ENCODE measurements at regions not wholly inside any gene's neighbourhood (a gene's known extent, or its start where the extent isn't known, plus 50 kb on each side); places are given as distances from the start of the nearest gene placed in this dataset.
"Not testable (repeated sequence)": the region's sequence is repeated elsewhere in the genome, so short reads cannot be mapped to it uniquely, and the experiment has no call there.

- not testable (repeated sequence) for TF ChIP-seq CTCF, POLR2A (IDR thresholded peaks at IDR 0.05)
These were observed 1351.3 kb upstream of the CDH9 start for GRCh38 chr5:28389727-28390126.
